H1 (cell line): ENCODE measurements at regions not wholly inside any gene's neighbourhood (a gene's known extent, or its start where the extent isn't known, plus 50 kb on each side); places are given as distances from the start of the nearest gene placed in this dataset.

Source experiments
- CTCF ChIA-PET: fragments of 300-600 bp; sonication (Branson Sonifier 250); formaldehyde crosslinking; loops from one replicate; lab custom pipeline; 2021; ENCODE audit not compliant: partially characterized antibody; lab: Charles Lee
- POLR2A ChIA-PET: fragments of 300-600 bp; sonication (Branson Sonifier 250); formaldehyde crosslinking; loops from one replicate; lab custom pipeline; 2021; ENCODE audit warnings: inconsistent platforms; ENCODE audit not compliant: partially characterized antibody; lab: Charles Lee
- DNase-seq, 2 experiments: peaks; one replicate each; pipeline versions ENCODE4 v3.0.0 to v3.0.0-alpha.2; 2010 to 2022; ENCODE audit warnings: low spot score in 2 of 2, low read depth in 1 of 2, mixed read lengths in 1 of 2
- FAIRE-seq: peaks from 2 replicates; lab custom pipeline; 2011; peaks lifted over from hg19 to GRCh38; lab: Jason Lieb, UNC
- H2AFZ ChIP-seq: 2 replicates; pipeline ENCODE4 v1.8.1; 2012; ENCODE audit warnings: low read length, inconsistent platforms
- H2AK5ac ChIP-seq: 2 replicates; pipeline ENCODE4 v1.6.1; 2013; ENCODE audit warnings: low read depth, low read length
- H2BK120ac ChIP-seq: replicated peaks from 2 replicates; pipeline ENCODE3; 2013; ENCODE audit warnings: low read depth, low read length, inconsistent platforms
- H2BK12ac ChIP-seq: 2 replicates; pipeline ENCODE4 v1.6.1; 2013; ENCODE audit warnings: low read depth, low read length
- H2BK15ac ChIP-seq: 2 replicates; pipeline ENCODE4 v1.6.1; 2013; ENCODE audit warnings: low read length
- H2BK20ac ChIP-seq: 2 replicates; pipeline ENCODE4 v1.6.1; 2013; ENCODE audit warnings: low read length
- H2BK5ac ChIP-seq: 2 replicates; pipeline ENCODE4 v1.6.1; 2013; ENCODE audit warnings: low read depth, low read length
- H3K14ac ChIP-seq: 2 replicates; pipeline ENCODE4 v1.6.1; 2013; ENCODE audit warnings: inconsistent platforms; ENCODE audit not compliant: insufficient read length
- H3K18ac ChIP-seq: 2 replicates; pipeline ENCODE4 v1.6.1; 2013; ENCODE audit warnings: low read length; ENCODE audit errors: extremely low read depth
- H3K23ac ChIP-seq: 2 replicates; pipeline ENCODE4 v1.6.1; 2013; ENCODE audit warnings: inconsistent platforms; ENCODE audit not compliant: insufficient read length
- H3K23me2 ChIP-seq: 2 replicates; pipeline ENCODE4 v1.6.1; 2013; ENCODE audit warnings: low read depth, low read length
- H3K27ac ChIP-seq: 2 replicates; pipeline ENCODE4 v1.6.1; 2011; ENCODE audit warnings: low read depth, low read length, inconsistent platforms
- H3K27me3 ChIP-seq, 4 experiments: replicated peaks in 1 of 4; 1 replicate in 1 of 4; 2 replicates in 3 of 4; pipeline versions ENCODE4 v1.6.1 to v1.8.1; 2011 to 2013; ENCODE audit warnings: low read length in 3 of 4, mild to moderate bottlenecking in 3 of 4, inconsistent platforms in 2 of 4, mixed read lengths in 2 of 4, moderate library complexity in 1 of 4; ENCODE audit not compliant: control insufficient read depth in 3 of 4, insufficient read depth in 3 of 4; ENCODE audit errors: extremely low read depth in 1 of 4
- H3K36me3 ChIP-seq, 4 experiments: 2 replicates each; pipeline versions ENCODE4 v1.6.1 to v1.8.1; 2011 to 2013; ENCODE audit warnings: mild to moderate bottlenecking in 4 of 4, low read length in 3 of 4, moderate library complexity in 2 of 4, control low read depth in 1 of 4, inconsistent platforms in 1 of 4; ENCODE audit not compliant: insufficient read depth in 4 of 4, control insufficient read depth in 2 of 4
- H3K4ac ChIP-seq: replicated peaks from 2 replicates; pipeline ENCODE3; 2013; ENCODE audit warnings: low read length, low read depth, mixed read lengths, inconsistent platforms; ENCODE audit not compliant: insufficient read length
- H3K4me1 ChIP-seq, 4 experiments: replicated peaks in 1 of 4; 1 replicate in 1 of 4; 2 replicates in 3 of 4; pipeline versions ENCODE4 v1.6.1 to v1.8.1; 2011 to 2013; ENCODE audit warnings: low read length in 3 of 4, inconsistent platforms in 2 of 4, mixed read lengths in 1 of 4; ENCODE audit not compliant: insufficient read depth in 4 of 4, control insufficient read depth in 3 of 4
- H3K4me2 ChIP-seq, 2 experiments: 2 replicates each; pipeline versions ENCODE4 v1.6.1 to v1.8.1; 2011 to 2013; ENCODE audit warnings: low read depth in 2 of 2, low read length in 2 of 2, control low read depth in 1 of 2, inconsistent platforms in 1 of 2, mild to moderate bottlenecking in 1 of 2; ENCODE audit not compliant: insufficient read depth in 1 of 2
- H3K4me3 ChIP-seq, 4 experiments: fragments of 200-600, 300-600 bp in 1 of 4; sonication (generic), shearing (Covaris generic), sonication (Bioruptor Twin) in 1 of 4; 2 replicates each; pipeline versions ENCODE4 v1.5.1 to v1.8.1; 2011 to 2016; ENCODE audit warnings: low read length in 4 of 4, low read depth in 3 of 4, control low read depth in 2 of 4, inconsistent platforms in 2 of 4, mild to moderate bottlenecking in 2 of 4, mixed read lengths in 1 of 4, moderate library complexity in 1 of 4; ENCODE audit not compliant: insufficient read depth in 2 of 4; ENCODE audit errors: extremely low read depth in 1 of 4
- H3K56ac ChIP-seq: replicated peaks from 2 replicates; pipeline ENCODE3; 2013; ENCODE audit warnings: low read depth, mild to moderate bottlenecking, mixed read lengths, low read length, inconsistent platforms; ENCODE audit not compliant: insufficient read length
- H3K79me1 ChIP-seq: 2 replicates; pipeline ENCODE4 v1.6.1; 2013; ENCODE audit warnings: low read depth, low read length, control low read depth
- H3K79me2 ChIP-seq, 2 experiments: 2 replicates each; pipeline versions ENCODE4 v1.6.1 to v1.8.1; 2012 to 2013; ENCODE audit warnings: low read length in 2 of 2, mild to moderate bottlenecking in 2 of 2, inconsistent platforms in 1 of 2; ENCODE audit not compliant: insufficient read depth in 2 of 2, control insufficient read depth in 1 of 2
- H3K9ac ChIP-seq, 4 experiments: replicated peaks in 1 of 4; 1 replicate in 1 of 4; 2 replicates in 3 of 4; pipeline versions ENCODE4 v1.6.1 to v1.8.1; 2011 to 2013; ENCODE audit warnings: low read depth in 3 of 4, low read length in 3 of 4, control low read depth in 2 of 4, mild to moderate bottlenecking in 2 of 4, moderate library complexity in 2 of 4, inconsistent platforms in 1 of 4; ENCODE audit errors: extremely low read depth in 1 of 4
- H3K9me3 ChIP-seq, 2 experiments: 2 replicates each; pipeline versions ENCODE4 v1.6.1 to v1.8.1; 2012 to 2013; ENCODE audit warnings: mild to moderate bottlenecking in 2 of 2, moderate library complexity in 2 of 2, control low read depth in 1 of 2, inconsistent platforms in 1 of 2, low read depth in 1 of 2, low read length in 1 of 2, mixed read lengths in 1 of 2; ENCODE audit not compliant: insufficient read depth in 2 of 2
- H4K20me1 ChIP-seq, 2 experiments: replicated peaks in 1 of 2; 2 replicates each; pipeline versions ENCODE3 to v1.8.1; 2011 to 2013; ENCODE audit warnings: inconsistent platforms in 2 of 2, low read length in 2 of 2, mild to moderate bottlenecking in 1 of 2; ENCODE audit not compliant: insufficient read depth in 2 of 2, control insufficient read depth in 1 of 2
- H4K5ac ChIP-seq: 2 replicates; pipeline ENCODE4 v1.6.1; 2013; ENCODE audit warnings: low read length, low read depth, mixed read lengths, inconsistent platforms; ENCODE audit not compliant: insufficient read length
- H4K8ac ChIP-seq: 2 replicates; pipeline ENCODE4 v1.8.0; 2013; ENCODE audit warnings: mild to moderate bottlenecking, moderate library complexity, low read length, inconsistent platforms; ENCODE audit not compliant: insufficient read depth; ENCODE audit errors: extremely low read depth
- H4K91ac ChIP-seq: replicated peaks from 2 replicates; pipeline ENCODE3; 2013; ENCODE audit warnings: low read length, mixed read lengths, inconsistent platforms; ENCODE audit not compliant: insufficient read length
- EGR1 ChIP-seq: IDR thresholded peaks from 2 replicates; pipeline ENCODE4 v1.6.1; 2011; ENCODE audit warnings: low read depth, low read length, borderline replicate concordance
- RBBP5 ChIP-seq: IDR thresholded peaks from 2 replicates; pipeline ENCODE4 v1.7.1; 2012; ENCODE audit warnings: low read depth, mild to moderate bottlenecking, inconsistent platforms, low read length, moderate library complexity, borderline replicate concordance
- SP2 ChIP-seq: IDR thresholded peaks from 2 replicates; pipeline ENCODE4 v1.6.1; 2012; ENCODE audit warnings: mild to moderate bottlenecking, low read length, inconsistent platforms
- WGBS, 2 experiments: shearing (Covaris generic) in 1 of 2; methylation state at CpG; one replicate each; pipeline versions ENCODE4 v1.1.6 to v1.1.7; 2013 to 2015; ENCODE audit warnings: low lambda C conversion rate in 2 of 2, mixed read lengths in 2 of 2, inconsistent platforms in 1 of 2, low coverage in 1 of 2, missing lambda C conversion rate in 1 of 2; ENCODE audit not compliant: insufficient replicate concordance in 2 of 2, insufficient coverage in 1 of 2, insufficient read length in 1 of 2; ENCODE audit errors: extremely low coverage in 1 of 2, missing lambda C conversion rate in 1 of 2; 5-methylcytosine and 5-hydroxymethylcytosine counted together

DNA sequence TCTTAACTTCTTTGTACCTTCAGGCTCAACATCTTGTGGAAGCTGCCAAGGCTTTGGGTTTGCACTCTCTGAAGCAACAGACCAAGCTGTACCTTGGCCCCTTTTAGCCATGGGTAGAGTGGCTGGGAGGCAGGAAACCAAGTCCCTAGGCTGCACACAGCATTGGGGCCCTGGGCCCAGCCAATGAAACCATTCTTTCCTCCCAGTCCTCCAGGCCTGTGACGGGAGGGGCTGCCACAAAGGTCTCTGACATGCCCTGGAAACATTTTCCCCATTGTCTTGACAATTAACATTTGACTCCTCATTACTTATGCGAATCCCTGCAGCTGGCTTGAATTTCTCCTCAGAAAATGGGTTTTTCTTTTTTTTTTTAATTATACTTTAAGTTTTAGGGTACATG lies 253.1 kb upstream of the GADL1 start:
- no peak for FAIRE-seq
- Histone ChIP-seq H3K4ac (no peak overlapping the region), H3K79me1 (no peaks in the 10 kb centered on the region), H2BK120ac (no peak overlapping the region), H4K20me1 (no peaks in the 10 kb centered on the region), H4K91ac (no peak overlapping the region), H3K14ac (no peak overlapping the region), H3K27ac (no peak overlapping the region), H2BK20ac (no peak overlapping the region), H3K23ac (no peak overlapping the region), H2AFZ (no peak overlapping the region), H2BK15ac (no peak overlapping the region), H3K79me2 (no peaks in the 10 kb centered on the region), H3K9me3 (peaks cover 8 to 10% of the 10 kb centered on the region in 2 experiments), H3K4me3 (no peak overlapping the region), H2BK5ac (no peak overlapping the region), H3K36me3 (peaks cover 0 to 5% (median 0%) of the 10 kb centered on the region in 4 experiments; a peak in 1 of 8 replicates), H2AK5ac (no peak overlapping the region), H3K9ac (no peak overlapping the region), H3K4me2 (no peak overlapping the region), H2BK12ac (no peak overlapping the region), H3K27me3 (no peaks in the 10 kb centered on the region), H3K18ac (no peak overlapping the region), H4K8ac (no peak overlapping the region), H3K23me2 (no peaks in the 10 kb centered on the region), H3K56ac (no peak overlapping the region), H4K5ac (no peak overlapping the region), H3K4me1 (peaks cover 2 to 4% (median 3%) of the 10 kb centered on the region in 4 experiments; a peak in 4 of 7 replicates)
- no peak for DNase-seq
- TF ChIP-seq EGR1 (no peak), SP2 (no peak), RBBP5 (no peak)
- WGBS, 2 experiments, result 89% methylated on average over 2 of the region's 2 CpGs; no CpG with 5 or more reads in 1 of the 2 experiments
- ChIA-PET CTCF (interaction anchor here (0.6 to 1.3 kb wide), 2 partner anchors 26 to 500 kb away, joined by 3 read pairs; no protein-coding TSS in a partner anchor), POLR2A (no interaction called here)
